ENCODE measurements at regions not wholly inside any gene's neighbourhood (a gene's known extent, or its start where the extent isn't known, plus 50 kb on each side); places are given as distances from the start of the nearest gene placed in this dataset.

DNA sequence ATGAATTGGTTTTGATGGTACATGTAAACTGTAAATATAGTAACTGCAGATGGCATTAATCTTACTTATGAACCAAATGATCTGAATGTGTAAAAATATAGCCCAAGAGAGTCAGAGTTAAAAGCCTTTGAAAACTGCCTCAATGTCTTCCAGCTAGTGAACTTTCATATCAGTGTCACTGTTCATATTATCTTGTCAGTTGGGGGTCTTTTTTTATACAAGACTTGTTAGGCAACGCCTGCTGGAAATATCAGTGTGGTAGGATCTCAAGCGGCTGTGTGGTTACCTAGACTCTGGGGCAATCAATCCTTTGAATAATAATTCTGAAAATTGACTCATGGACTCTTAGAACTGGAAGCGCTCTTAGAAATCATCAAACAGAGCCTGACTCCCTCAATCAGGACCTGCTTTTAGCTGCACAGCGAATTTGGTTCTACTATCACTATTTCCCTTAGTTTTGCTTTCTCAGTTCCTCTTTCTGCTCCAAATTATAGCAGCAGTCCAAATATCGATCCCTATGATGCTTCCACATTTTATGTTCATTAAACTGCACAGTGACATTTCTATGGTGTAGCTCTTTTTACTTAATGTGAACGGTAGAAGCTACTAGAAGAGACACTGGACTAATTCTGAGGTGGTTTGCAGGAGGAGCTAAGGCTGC, 100.1 kb upstream of the COL1A2 start:
- no peak overlapping the region for H3K27ac Mint-ChIP-seq (ENCODE audit: unreplicated experiment)
- no peak overlapping the region for H3K4me3 Mint-ChIP-seq (ENCODE audit: low read depth, unreplicated experiment)

GRCh38 chr7:94295850-94296249, 98.8 kb upstream of the COL1A2 start:
- DNase-seq: no peak
- TF ChIP-seq, protein P1, sequence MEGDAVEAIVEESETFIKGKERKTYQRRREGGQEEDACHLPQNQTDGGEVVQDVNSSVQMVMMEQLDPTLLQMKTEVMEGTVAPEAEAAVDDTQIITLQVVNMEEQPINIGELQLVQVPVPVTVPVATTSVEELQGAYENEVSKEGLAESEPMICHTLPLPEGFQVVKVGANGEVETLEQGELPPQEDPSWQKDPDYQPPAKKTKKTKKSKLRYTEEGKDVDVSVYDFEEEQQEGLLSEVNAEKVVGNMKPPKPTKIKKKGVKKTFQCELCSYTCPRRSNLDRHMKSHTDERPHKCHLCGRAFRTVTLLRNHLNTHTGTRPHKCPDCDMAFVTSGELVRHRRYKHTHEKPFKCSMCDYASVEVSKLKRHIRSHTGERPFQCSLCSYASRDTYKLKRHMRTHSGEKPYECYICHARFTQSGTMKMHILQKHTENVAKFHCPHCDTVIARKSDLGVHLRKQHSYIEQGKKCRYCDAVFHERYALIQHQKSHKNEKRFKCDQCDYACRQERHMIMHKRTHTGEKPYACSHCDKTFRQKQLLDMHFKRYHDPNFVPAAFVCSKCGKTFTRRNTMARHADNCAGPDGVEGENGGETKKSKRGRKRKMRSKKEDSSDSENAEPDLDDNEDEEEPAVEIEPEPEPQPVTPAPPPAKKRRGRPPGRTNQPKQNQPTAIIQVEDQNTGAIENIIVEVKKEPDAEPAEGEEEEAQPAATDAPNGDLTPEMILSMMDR (IDR thresholded peaks at IDR 0.05; ENCODE audit: unreplicated experiment): no peak
- CTCF ChIA-PET: interaction anchor here (0.6 to 1.3 kb wide), 3 partner anchors 99 to 951 kb away, joined by 3 to 7 read pairs (median 3); partner anchors contain the start of gene COL1A2
- H3K9me3 Mint-ChIP-seq (ENCODE audit: low read depth, unreplicated experiment): no peaks in the 10 kb centered on the region
- no peaks in the 10 kb centered on the region for H3K27me3 Mint-ChIP-seq (ENCODE audit: unreplicated experiment)
- H3K4me3 Mint-ChIP-seq (ENCODE audit: low read depth, unreplicated experiment): no peak overlapping the region
- H3K36me3 Mint-ChIP-seq (ENCODE audit: insufficient read depth, unreplicated experiment): peaks cover 1% of the 10 kb centered on the region
- intact Hi-C loops (cut with micrococcal nuclease; ENCODE audit: unreplicated experiment): loop anchor here (5.0 kb wide), 1 partner anchor 1396 kb away; no protein-coding TSS in a partner anchor
- no peak overlapping the region for H3K27ac Mint-ChIP-seq (ENCODE audit: unreplicated experiment)
- BruUV-seq (replicated peaks): no TSS peak
- H3K4me1 Mint-ChIP-seq (ENCODE audit: low read depth, unreplicated experiment): peaks cover 8% of the 10 kb centered on the region

More for the DNA sequence above, 100.1 kb upstream of the COL1A2 start:
- no peaks in the 10 kb centered on the region for H3K9me3 Mint-ChIP-seq (ENCODE audit: low read depth, unreplicated experiment)
- no peaks in the 10 kb centered on the region for H3K27me3 Mint-ChIP-seq (ENCODE audit: unreplicated experiment)
- BruUV-seq (replicated peaks): no TSS peak
- no peak for DNase-seq
- no peaks in the 10 kb centered on the region for H3K4me1 Mint-ChIP-seq (ENCODE audit: low read depth, unreplicated experiment)
- CTCF ChIA-PET: interaction anchor here (0.7 kb wide), 1 partner anchor 101 kb away, joined by 3 read pairs; no protein-coding TSS in a partner anchor
- intact Hi-C loops (cut with micrococcal nuclease; ENCODE audit: unreplicated experiment): loop anchor here (5.0 kb wide), 1 partner anchor 1398 kb away; no protein-coding TSS in a partner anchor
- H3K36me3 Mint-ChIP-seq (ENCODE audit: insufficient read depth, unreplicated experiment): no peaks in the 10 kb centered on the region
- TF ChIP-seq, protein P1 (IDR thresholded peaks at IDR 0.05; ENCODE audit: unreplicated experiment): no peak

GRCh38 chr7:94296881-94297280, 97.8 kb upstream of the COL1A2 start:
- H3K4me1 Mint-ChIP-seq (ENCODE audit: low read depth, unreplicated experiment): peaks cover 19% of the 10 kb centered on the region
- intact Hi-C loops (cut with micrococcal nuclease; ENCODE audit: unreplicated experiment): loop anchor here (5.0 kb wide), 1 partner anchor 1395 kb away; no protein-coding TSS in a partner anchor
- H3K36me3 Mint-ChIP-seq (ENCODE audit: insufficient read depth, unreplicated experiment): peaks cover 9% of the 10 kb centered on the region
- H3K4me3 Mint-ChIP-seq (ENCODE audit: low read depth, unreplicated experiment): no peak overlapping the region
- TF ChIP-seq, protein P1 (IDR thresholded peaks at IDR 0.05; ENCODE audit: unreplicated experiment): no peak
- no peak overlapping the region for H3K27ac Mint-ChIP-seq (ENCODE audit: unreplicated experiment)
- BruUV-seq (replicated peaks): no TSS peak
- CTCF ChIA-PET: interaction anchor here (0.5 kb wide), 1 partner anchor 749 kb away, joined by 3 read pairs; no protein-coding TSS in a partner anchor
- no peaks in the 10 kb centered on the region for H3K27me3 Mint-ChIP-seq (ENCODE audit: unreplicated experiment)
- no peaks in the 10 kb centered on the region for H3K9me3 Mint-ChIP-seq (ENCODE audit: low read depth, unreplicated experiment)
- DNase-seq: no peak

DNA sequence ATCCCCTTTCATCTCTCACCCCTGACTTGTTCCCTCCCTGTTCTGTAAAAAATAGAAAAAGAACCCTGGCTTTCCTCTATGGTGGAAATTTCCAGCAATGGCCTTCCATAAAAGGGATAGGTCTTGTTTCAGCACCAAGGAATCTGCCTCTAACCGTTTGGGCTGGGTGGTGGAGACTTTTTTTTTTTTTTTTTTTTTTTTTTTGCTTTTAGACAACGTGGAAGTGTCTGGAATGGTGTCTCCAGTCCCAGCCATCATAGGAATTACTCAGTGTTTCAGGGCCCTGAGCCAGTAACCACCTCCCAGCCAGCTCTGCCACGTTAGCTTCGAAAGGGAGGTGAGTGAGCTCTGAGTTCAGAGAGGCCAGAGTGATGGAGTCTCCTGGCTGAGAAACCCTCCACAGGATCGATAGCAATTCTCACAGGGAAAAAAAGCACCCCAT, 97.3 kb upstream of the COL1A2 start:
- Mint-ChIP-seq H3K9me3 (ENCODE audit: low read depth, unreplicated experiment) (no peaks in the 10 kb centered on the region), H3K4me3 (ENCODE audit: low read depth, unreplicated experiment) (no peak overlapping the region), H3K27me3 (ENCODE audit: unreplicated experiment) (no peaks in the 10 kb centered on the region), H3K4me1 (ENCODE audit: low read depth, unreplicated experiment) (peaks cover 20% of the 10 kb centered on the region), H3K27ac (ENCODE audit: unreplicated experiment) (no peak overlapping the region), H3K36me3 (ENCODE audit: insufficient read depth, unreplicated experiment) (peaks cover 9% of the 10 kb centered on the region)
- DNase-seq: no peak
- TF ChIP-seq, protein P1 (IDR thresholded peaks at IDR 0.05; ENCODE audit: unreplicated experiment): no peak
- BruUV-seq (replicated peaks): no TSS peak
- intact Hi-C loops (cut with micrococcal nuclease; ENCODE audit: unreplicated experiment): loop anchor here (5.0 kb wide), 1 partner anchor 1395 kb away; no protein-coding TSS in a partner anchor
- CTCF ChIA-PET: interaction anchor here (0.5 kb wide), 1 partner anchor 749 kb away, joined by 3 read pairs; no protein-coding TSS in a partner anchor

Data from Calu3 (cell line).